ENCODE measurements at regions not wholly inside any gene's neighbourhood (a gene's known extent, or its start where the extent isn't known, plus 50 kb on each side); places are given as distances from the start of the nearest gene placed in this dataset.

- no peak for DNase-seq
These were observed 87.2 kb upstream of the TOX3 start for GRCh38 chr16:52634104-52634503.

- no peak for DNase-seq
These were observed 86.3 kb upstream of the TOX3 start for GRCh38 chr16:52633230-52633629.

- DNase-seq, result no peak
These were observed 84.8 kb upstream of the TOX3 start for GRCh38 chr16:52631711-52632110.

GRCh38 chr16:52630711-52631110, 83.8 kb upstream of the TOX3 start:
- DNase-seq, result no peak

GRCh38 chr16:52629296-52629695, 82.4 kb upstream of the TOX3 start:
- no peak for DNase-seq

GRCh38 chr16:52624891-52625290, 77.9 kb upstream of the TOX3 start:
- no peak for DNase-seq

- no peak for DNase-seq
These were observed 74.7 kb upstream of the TOX3 start for GRCh38 chr16:52621651-52622050.

- DNase-seq, result no peak
These were observed 72.0 kb upstream of the TOX3 start for GRCh38 chr16:52618753-52619497.

GRCh38 chr16:52617591-52617990, 70.6 kb upstream of the TOX3 start:
- no peak for DNase-seq

GRCh38 chr16:52613508-52613907, 66.6 kb upstream of the TOX3 start:
- DNase-seq, result no peak

GRCh38 chr16:52611817-52612673, 65.1 kb upstream of the TOX3 start:
- no peak for DNase-seq

- DNase-seq, result no peak
These were observed 56.1 kb upstream of the TOX3 start for GRCh38 chr16:52603015-52603414.

GRCh38 chr16:52597772-52598483, 51.0 kb upstream of the TOX3 start:
- no peak for DNase-seq

GRCh38 chr16:52597073-52597771, 50.3 kb upstream of the TOX3 start:
- no peak for DNase-seq
